ENCODE measurements at regions not wholly inside any gene's neighbourhood (a gene's known extent, or its start where the extent isn't known, plus 50 kb on each side); places are given as distances from the start of the nearest gene placed in this dataset.
A peak's percentile ranks its signal among the peaks of the same experiment; 100 is the strongest.

DNA sequence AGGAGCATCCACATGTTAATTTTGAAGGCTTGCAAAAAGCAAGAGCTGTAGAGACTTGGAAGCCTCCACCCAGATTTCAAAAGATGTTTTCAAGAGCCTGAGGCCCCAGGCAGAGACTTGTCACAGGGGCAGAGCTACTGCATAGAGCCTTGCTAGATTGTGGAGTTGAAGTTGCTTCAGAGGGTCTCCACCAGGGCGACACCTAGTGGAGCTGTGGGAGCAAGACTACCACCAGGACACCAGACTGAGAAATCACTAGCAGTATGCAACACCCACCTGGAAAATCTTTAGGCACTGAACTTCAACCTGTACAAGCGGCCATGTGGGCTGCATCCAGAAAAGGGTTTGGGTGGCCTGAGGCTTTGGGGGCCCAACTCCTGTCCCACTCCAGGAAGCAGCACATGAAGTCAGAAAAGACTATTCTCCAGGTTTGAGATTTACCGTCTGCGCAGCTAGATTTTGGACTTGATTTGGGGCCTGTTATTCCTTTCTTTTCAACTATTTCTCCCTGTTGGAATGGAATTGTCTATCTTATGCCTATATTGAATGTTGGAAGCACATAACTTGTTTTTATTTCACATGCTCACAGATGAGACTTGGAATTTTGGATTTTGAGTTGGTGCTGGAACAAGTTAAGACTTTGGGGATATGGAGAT lies 508.6 kb downstream of the FLRT2 start:
- Histone ChIP-seq H3K9me3 (ENCODE audit: low read length) (no peaks in the 10 kb centered on the region), H3K79me2 (replicated peaks; ENCODE audit: insufficient read depth, low read length) (no peaks in the 10 kb centered on the region), H3K27ac (ENCODE audit: low read length) (no peak overlapping the region), H3K4me3 (ENCODE audit: low read length) (no peak overlapping the region), H2AFZ (ENCODE audit: low read depth, low read length) (no peak overlapping the region), H3F3A (ENCODE audit: insufficient read depth, low read length, poor library complexity, severe bottlenecking) (no peaks in the 10 kb centered on the region), H4K20me1 (ENCODE audit: insufficient read depth) (no peaks in the 10 kb centered on the region), H3K27me3 (ENCODE audit: insufficient read depth, low read depth, low read length) (no peaks in the 10 kb centered on the region), H3K9me2 (ENCODE audit: insufficient read depth, low read length) (no peaks in the 10 kb centered on the region), H3K9ac (ENCODE audit: low read length) (no peak overlapping the region), H3K36me3 (ENCODE audit: insufficient read depth, low read length) (no peaks in the 10 kb centered on the region), H3K4me2 (ENCODE audit: low read length) (no peak overlapping the region)
- TF ChIP-seq, protein P1, sequence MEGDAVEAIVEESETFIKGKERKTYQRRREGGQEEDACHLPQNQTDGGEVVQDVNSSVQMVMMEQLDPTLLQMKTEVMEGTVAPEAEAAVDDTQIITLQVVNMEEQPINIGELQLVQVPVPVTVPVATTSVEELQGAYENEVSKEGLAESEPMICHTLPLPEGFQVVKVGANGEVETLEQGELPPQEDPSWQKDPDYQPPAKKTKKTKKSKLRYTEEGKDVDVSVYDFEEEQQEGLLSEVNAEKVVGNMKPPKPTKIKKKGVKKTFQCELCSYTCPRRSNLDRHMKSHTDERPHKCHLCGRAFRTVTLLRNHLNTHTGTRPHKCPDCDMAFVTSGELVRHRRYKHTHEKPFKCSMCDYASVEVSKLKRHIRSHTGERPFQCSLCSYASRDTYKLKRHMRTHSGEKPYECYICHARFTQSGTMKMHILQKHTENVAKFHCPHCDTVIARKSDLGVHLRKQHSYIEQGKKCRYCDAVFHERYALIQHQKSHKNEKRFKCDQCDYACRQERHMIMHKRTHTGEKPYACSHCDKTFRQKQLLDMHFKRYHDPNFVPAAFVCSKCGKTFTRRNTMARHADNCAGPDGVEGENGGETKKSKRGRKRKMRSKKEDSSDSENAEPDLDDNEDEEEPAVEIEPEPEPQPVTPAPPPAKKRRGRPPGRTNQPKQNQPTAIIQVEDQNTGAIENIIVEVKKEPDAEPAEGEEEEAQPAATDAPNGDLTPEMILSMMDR (IDR thresholded peaks at IDR 0.05; ENCODE audit: poor library complexity, severe bottlenecking): peak; percentile 52
- TF ChIP-seq MXI1 (conservative IDR thresholded peaks at IDR 0.05; ENCODE audit: poor library complexity, severe bottlenecking): no peak
- peak; percentile 46 for TF ChIP-seq SMC3 (conservative IDR thresholded peaks at IDR 0.05; ENCODE audit: poor library complexity)
- no peak for TF ChIP-seq TAF1 (IDR thresholded peaks at IDR 0.05; ENCODE audit: low read depth)
- no peak for TF ChIP-seq EP300 (conservative IDR thresholded peaks at IDR 0.05; ENCODE audit: poor library complexity, severe bottlenecking)
- peak; percentile 51 for TF ChIP-seq RAD21 (conservative IDR thresholded peaks at IDR 0.05)
- TF ChIP-seq POLR2AphosphoS5 (IDR thresholded peaks at IDR 0.05): no peak
- no peak for TF ChIP-seq EZH2 (IDR thresholded peaks at IDR 0.05; ENCODE audit: borderline replicate concordance, insufficient read depth, low read length, poor library complexity, severe bottlenecking)

DNA sequence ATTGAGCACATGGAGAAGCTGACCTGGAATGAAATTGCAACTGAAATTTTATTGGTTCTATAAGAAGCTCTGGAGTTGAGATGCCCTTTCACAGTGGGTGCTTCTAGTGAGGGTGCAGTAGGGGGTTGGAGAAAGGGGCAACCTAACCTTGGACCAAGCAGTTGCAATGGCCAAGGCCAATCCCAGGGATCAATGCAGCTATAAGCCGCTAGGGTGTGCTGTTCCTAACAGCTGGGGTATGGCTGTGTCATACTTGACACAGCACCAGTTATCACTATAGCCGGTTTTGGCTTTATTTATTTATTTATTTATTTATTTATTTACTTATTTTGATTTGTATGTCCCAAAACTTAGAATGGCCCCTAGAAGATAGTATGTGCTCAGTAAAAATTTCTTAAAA lies 505.9 kb downstream of the FLRT2 start:
- Histone ChIP-seq H3K9ac (ENCODE audit: low read length) (no peak overlapping the region), H3K27me3 (ENCODE audit: insufficient read depth, low read depth, low read length) (no peaks in the 10 kb centered on the region), H3K9me2 (ENCODE audit: insufficient read depth, low read length) (no peaks in the 10 kb centered on the region), H4K20me1 (ENCODE audit: insufficient read depth) (no peaks in the 10 kb centered on the region), H3K4me2 (ENCODE audit: low read length) (no peak overlapping the region), H3K9me3 (ENCODE audit: low read length) (no peaks in the 10 kb centered on the region), H3F3A (ENCODE audit: insufficient read depth, low read length, poor library complexity, severe bottlenecking) (no peaks in the 10 kb centered on the region), H3K4me3 (ENCODE audit: low read length) (no peak overlapping the region), H3K36me3 (ENCODE audit: insufficient read depth, low read length) (no peaks in the 10 kb centered on the region), H2AFZ (ENCODE audit: low read depth, low read length) (no peak overlapping the region), H3K27ac (ENCODE audit: low read length) (no peak overlapping the region), H3K79me2 (replicated peaks; ENCODE audit: insufficient read depth, low read length) (no peaks in the 10 kb centered on the region)
- TF ChIP-seq, protein P1 (IDR thresholded peaks at IDR 0.05; ENCODE audit: poor library complexity, severe bottlenecking): no peak
- no peak for TF ChIP-seq RAD21 (conservative IDR thresholded peaks at IDR 0.05)
- TF ChIP-seq TAF1 (IDR thresholded peaks at IDR 0.05; ENCODE audit: low read depth): no peak
- TF ChIP-seq EZH2 (IDR thresholded peaks at IDR 0.05; ENCODE audit: borderline replicate concordance, insufficient read depth, low read length, poor library complexity, severe bottlenecking): no peak
- TF ChIP-seq SMC3 (conservative IDR thresholded peaks at IDR 0.05; ENCODE audit: poor library complexity): no peak
- TF ChIP-seq, protein P2, sequence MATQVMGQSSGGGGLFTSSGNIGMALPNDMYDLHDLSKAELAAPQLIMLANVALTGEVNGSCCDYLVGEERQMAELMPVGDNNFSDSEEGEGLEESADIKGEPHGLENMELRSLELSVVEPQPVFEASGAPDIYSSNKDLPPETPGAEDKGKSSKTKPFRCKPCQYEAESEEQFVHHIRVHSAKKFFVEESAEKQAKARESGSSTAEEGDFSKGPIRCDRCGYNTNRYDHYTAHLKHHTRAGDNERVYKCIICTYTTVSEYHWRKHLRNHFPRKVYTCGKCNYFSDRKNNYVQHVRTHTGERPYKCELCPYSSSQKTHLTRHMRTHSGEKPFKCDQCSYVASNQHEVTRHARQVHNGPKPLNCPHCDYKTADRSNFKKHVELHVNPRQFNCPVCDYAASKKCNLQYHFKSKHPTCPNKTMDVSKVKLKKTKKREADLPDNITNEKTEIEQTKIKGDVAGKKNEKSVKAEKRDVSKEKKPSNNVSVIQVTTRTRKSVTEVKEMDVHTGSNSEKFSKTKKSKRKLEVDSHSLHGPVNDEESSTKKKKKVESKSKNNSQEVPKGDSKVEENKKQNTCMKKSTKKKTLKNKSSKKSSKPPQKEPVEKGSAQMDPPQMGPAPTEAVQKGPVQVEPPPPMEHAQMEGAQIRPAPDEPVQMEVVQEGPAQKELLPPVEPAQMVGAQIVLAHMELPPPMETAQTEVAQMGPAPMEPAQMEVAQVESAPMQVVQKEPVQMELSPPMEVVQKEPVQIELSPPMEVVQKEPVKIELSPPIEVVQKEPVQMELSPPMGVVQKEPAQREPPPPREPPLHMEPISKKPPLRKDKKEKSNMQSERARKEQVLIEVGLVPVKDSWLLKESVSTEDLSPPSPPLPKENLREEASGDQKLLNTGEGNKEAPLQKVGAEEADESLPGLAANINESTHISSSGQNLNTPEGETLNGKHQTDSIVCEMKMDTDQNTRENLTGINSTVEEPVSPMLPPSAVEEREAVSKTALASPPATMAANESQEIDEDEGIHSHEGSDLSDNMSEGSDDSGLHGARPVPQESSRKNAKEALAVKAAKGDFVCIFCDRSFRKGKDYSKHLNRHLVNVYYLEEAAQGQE (IDR thresholded peaks at IDR 0.05; ENCODE audit: borderline replicate concordance): no peak
- no peak for TF ChIP-seq MXI1 (conservative IDR thresholded peaks at IDR 0.05; ENCODE audit: poor library complexity, severe bottlenecking)
- no peak for TF ChIP-seq EP300 (conservative IDR thresholded peaks at IDR 0.05; ENCODE audit: poor library complexity, severe bottlenecking)
- TF ChIP-seq POLR2AphosphoS5 (IDR thresholded peaks at IDR 0.05): no peak
